ENCODE measurements at regions not wholly inside any gene's neighbourhood (a gene's known extent, or its start where the extent isn't known, plus 50 kb on each side); places are given as distances from the start of the nearest gene placed in this dataset.

GRCh38 chr6:125674230-125674629, 75.2 kb upstream of the HEY2 start:
- no peaks in the 10 kb centered on the region for H3K9me3 ChIP-seq
- no peak overlapping the region for H3K4me3 ChIP-seq (ENCODE audit: low read depth in 1 of 2, low read length in 1 of 2)
- H3K27ac ChIP-seq: no peak overlapping the region
- no peaks in the 10 kb centered on the region for H3K27me3 ChIP-seq
- no peak for TF ChIP-seq CTCF (IDR thresholded peaks at IDR 0.05)
- H3K4me1 ChIP-seq (ENCODE audit: control insufficient read depth in 1 of 2, insufficient read depth in 1 of 2, low read depth in 1 of 2, low read length in 1 of 2): no peaks in the 10 kb centered on the region
- H3K36me3 ChIP-seq: no peaks in the 10 kb centered on the region

GRCh38 chr6:125678601-125679000, 70.8 kb upstream of the HEY2 start:
- H3K27ac ChIP-seq: no peak overlapping the region
- H3K36me3 ChIP-seq: no peaks in the 10 kb centered on the region
- TF ChIP-seq CTCF (IDR thresholded peaks at IDR 0.05): no peak
- H3K9me3 ChIP-seq: no peaks in the 10 kb centered on the region
- H3K27me3 ChIP-seq: no peaks in the 10 kb centered on the region
- no peak overlapping the region for H3K4me3 ChIP-seq (ENCODE audit: low read depth in 1 of 2, low read length in 1 of 2)
- H3K4me1 ChIP-seq (ENCODE audit: control insufficient read depth in 1 of 2, insufficient read depth in 1 of 2, low read depth in 1 of 2, low read length in 1 of 2): no peaks in the 10 kb centered on the region

- H3K27ac ChIP-seq: no peak overlapping the region
- no peak overlapping the region for H3K4me3 ChIP-seq (ENCODE audit: low read depth in 1 of 2, low read length in 1 of 2)
- no peaks in the 10 kb centered on the region for H3K27me3 ChIP-seq
- no peak for TF ChIP-seq CTCF (IDR thresholded peaks at IDR 0.05)
- no peaks in the 10 kb centered on the region for H3K4me1 ChIP-seq (ENCODE audit: control insufficient read depth in 1 of 2, insufficient read depth in 1 of 2, low read depth in 1 of 2, low read length in 1 of 2)
- no peaks in the 10 kb centered on the region for H3K9me3 ChIP-seq
- H3K36me3 ChIP-seq: no peaks in the 10 kb centered on the region
Observed at GRCh38 chr6:125679128-125679527, 70.3 kb upstream of the HEY2 start.

- Histone ChIP-seq H3K4me1 (ENCODE audit: control insufficient read depth in 1 of 2, insufficient read depth in 1 of 2, low read depth in 1 of 2, low read length in 1 of 2) (no peaks in the 10 kb centered on the region), H3K9me3 (no peaks in the 10 kb centered on the region), H3K36me3 (no peaks in the 10 kb centered on the region), H3K27ac (no peak overlapping the region), H3K27me3 (no peaks in the 10 kb centered on the region), H3K4me3 (ENCODE audit: low read depth in 1 of 2, low read length in 1 of 2) (no peak overlapping the region)
- TF ChIP-seq CTCF (IDR thresholded peaks at IDR 0.05): no peak
Observed at GRCh38 chr6:125679651-125680050, 69.8 kb upstream of the HEY2 start.

- no peak for TF ChIP-seq CTCF (IDR thresholded peaks at IDR 0.05)
- Histone ChIP-seq H3K27me3 (no peaks in the 10 kb centered on the region), H3K4me3 (ENCODE audit: low read depth in 1 of 2, low read length in 1 of 2) (no peak overlapping the region), H3K4me1 (ENCODE audit: control insufficient read depth in 1 of 2, insufficient read depth in 1 of 2, low read depth in 1 of 2, low read length in 1 of 2) (no peaks in the 10 kb centered on the region), H3K27ac (no peak overlapping the region), H3K36me3 (no peaks in the 10 kb centered on the region), H3K9me3 (no peaks in the 10 kb centered on the region)
Observed at GRCh38 chr6:125682939-125683338, 66.5 kb upstream of the HEY2 start.

GRCh38 chr6:125688138-125688537, 61.3 kb upstream of the HEY2 start:
- Histone ChIP-seq H3K27me3 (no peaks in the 10 kb centered on the region), H3K4me3 (ENCODE audit: low read depth in 1 of 2, low read length in 1 of 2) (no peak overlapping the region), H3K27ac (no peak overlapping the region), H3K9me3 (no peaks in the 10 kb centered on the region), H3K36me3 (no peaks in the 10 kb centered on the region), H3K4me1 (ENCODE audit: control insufficient read depth in 1 of 2, insufficient read depth in 1 of 2, low read depth in 1 of 2, low read length in 1 of 2) (no peaks in the 10 kb centered on the region)
- no peak for TF ChIP-seq CTCF (IDR thresholded peaks at IDR 0.05)

Measured in neutrophil (primary cell).